GM18520 (cell line): ENCODE measurements at regions not wholly inside any gene's neighbourhood (a gene's known extent, or its start where the extent isn't known, plus 50 kb on each side); places are given as distances from the start of the nearest gene placed in this dataset.

Experiments used
- ATAC-seq: cut with Tn5 transposase; IDR thresholded peaks from one replicate; pipeline ENCODE4 v1.9.1; 2021; ENCODE audit not compliant: unreplicated experiment

GRCh38 chr10:107813451-107814162, 649.1 kb upstream of the SORCS1 start:
- ATAC-seq = no peak

- no peak for ATAC-seq
Measured at GRCh38 chr10:107809889-107810288, 645.4 kb upstream of the SORCS1 start.

DNA sequence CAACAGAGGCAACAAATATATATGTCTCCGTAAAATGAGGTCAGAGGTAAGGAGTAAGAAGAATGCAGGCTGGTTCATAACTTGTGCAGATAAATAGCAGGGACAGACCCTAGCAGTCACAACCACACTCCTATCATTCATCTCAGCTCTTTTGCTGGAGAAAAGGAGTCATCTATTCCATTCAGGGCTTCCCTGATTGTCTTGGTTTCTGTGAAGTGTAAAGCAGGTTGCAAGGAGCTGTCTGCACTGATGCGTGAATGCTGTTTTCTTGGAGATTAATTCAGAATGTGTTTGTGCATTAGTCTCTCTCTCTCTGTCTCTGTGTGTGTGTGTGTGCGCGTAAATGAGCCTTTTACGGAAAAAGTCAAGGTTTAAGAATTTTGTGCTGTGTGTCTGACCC, 643.3 kb upstream of the SORCS1 start:
- no peak for ATAC-seq

- ATAC-seq = no peak
Measured at GRCh38 chr10:107806026-107806425, 641.5 kb upstream of the SORCS1 start.

GRCh38 chr10:107803546-107803945, 639.0 kb upstream of the SORCS1 start:
- ATAC-seq = no peak

DNA sequence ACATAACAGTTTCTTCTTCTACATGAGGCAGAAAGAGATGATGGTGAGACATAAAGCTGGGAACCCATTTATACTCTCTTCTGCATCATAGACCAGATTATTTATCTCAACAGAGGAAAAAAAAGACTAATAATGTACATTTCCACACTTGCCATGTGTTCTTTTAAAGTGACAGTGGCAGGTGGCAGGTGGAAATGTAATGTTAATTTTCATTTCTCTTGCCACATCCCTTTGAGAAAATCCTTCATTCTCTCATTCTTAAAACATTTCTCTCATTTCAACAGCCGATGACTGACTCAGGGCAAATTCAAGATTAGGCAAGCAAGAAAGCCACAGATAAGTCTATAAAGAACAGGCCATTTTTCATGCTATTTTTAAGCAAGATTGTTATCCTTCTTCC, 635.6 kb upstream of the SORCS1 start:
- no peak for ATAC-seq

DNA sequence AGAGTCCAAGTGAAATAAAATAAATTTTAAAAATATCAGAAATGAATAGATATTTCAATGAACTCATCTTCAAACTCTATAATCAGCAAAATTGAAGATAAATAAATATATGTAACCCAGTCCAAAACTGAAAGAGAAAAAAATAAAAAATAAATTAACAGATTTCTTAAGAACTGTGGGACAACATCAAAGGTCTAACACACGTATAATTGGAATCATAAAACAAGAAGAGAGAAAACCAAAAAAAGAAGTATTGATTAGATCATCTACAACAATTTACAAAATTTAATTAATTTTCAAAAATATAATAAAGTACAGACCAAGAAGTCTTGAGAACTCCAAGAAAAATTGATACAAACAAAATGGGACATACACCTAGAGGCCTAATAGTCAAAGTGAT, 625.8 kb upstream of the SORCS1 start:
- ATAC-seq = no peak

DNA sequence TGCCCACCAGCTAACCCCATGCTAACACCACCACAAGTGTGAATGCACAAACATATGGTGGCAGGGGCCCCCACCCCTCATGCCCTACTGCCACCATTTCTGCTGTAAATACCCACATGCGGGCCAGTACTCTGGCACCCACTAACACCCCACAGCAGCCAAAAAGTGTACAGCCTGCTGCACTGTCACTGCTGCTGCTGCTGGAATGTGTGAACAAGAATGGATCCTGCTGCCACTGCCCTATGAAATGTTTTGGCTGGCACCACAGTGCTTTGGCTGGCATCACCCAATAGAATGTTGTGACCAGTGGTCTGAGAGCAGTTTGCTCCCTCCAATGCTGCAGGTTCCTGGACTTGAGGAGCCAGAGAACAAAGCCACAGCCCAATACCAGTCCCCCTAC, 606.6 kb upstream of the SORCS1 start:
- ATAC-seq = no peak

- ATAC-seq = no peak
Measured at GRCh38 chr10:107767185-107767584, 602.7 kb upstream of the SORCS1 start.

- ATAC-seq = no peak
Measured at GRCh38 chr10:107754814-107755213, 590.3 kb upstream of the SORCS1 start.

GRCh38 chr10:107749235-107749634, 584.7 kb upstream of the SORCS1 start:
- ATAC-seq = no peak

DNA sequence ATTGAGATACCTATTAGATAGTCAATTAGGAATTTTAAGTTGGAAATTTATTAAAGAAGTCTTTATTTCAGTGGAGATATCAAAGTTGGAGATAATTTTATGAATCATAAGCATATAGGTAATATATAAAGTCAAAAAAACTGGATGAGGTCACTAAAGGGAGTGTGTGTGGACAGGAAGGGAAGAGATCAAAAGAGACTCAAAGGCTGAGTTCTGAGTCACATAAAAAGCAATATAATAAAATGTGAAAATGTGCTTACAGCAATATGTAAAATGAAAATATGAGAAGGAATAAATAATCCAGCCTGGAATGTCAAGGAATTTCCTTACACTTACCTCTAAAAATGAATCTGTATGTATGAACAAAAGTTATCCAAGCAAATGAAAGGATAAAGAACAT, 583.3 kb upstream of the SORCS1 start:
- ATAC-seq = no peak

DNA sequence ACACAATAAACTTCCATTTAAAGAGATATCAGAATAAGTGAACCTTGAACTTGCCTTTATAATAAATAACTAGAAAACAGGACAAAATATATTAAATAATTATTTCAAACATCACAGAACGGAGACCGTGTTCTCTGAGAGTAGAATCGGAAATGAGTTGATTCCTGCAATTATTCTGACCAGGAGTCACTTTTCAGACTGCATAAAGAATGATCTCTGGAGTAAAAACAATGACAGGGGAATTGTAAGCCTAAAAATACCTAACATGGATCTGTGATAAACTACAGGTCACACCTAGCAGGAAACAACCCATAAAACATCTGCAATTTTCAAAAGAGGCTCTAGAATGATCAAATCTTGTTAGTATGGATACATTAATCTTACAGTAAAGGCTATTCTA, 577.5 kb upstream of the SORCS1 start:
- ATAC-seq = no peak

DNA sequence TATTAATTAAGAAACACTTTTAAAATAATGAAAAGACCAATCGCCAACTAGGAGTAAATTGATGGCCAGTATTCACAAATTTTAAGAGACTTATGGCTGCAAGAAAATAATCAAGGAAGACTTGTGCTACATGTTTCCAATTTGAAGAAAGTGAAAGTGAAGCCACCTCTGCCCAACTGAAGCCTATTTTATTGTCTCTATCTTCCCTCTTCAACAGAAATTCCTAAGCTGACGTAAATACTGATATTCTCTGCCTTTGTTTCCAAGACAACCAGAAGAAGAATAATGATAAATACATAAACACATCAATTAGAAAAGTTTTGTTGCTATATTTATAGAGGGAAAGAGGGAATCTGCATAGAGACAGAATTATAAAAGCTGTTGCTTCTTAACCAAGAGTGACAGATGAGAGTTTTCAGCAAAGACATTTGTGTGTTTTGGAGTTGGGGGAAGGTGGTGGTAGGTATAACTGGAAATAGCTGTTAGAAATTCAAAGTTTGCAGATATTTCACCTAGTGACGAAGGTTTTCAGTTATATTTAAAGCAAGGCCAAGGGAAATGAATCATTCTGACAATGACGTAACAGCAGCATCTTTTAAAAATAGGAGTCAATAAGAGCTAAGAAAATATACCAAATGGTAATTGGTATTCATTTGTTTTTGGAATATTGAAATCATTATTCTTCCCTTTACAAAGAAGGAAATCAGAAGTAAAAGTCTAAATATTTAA, 576.6 kb upstream of the SORCS1 start:
- no peak for ATAC-seq

GRCh38 chr10:107739951-107740350, 575.4 kb upstream of the SORCS1 start:
- no peak for ATAC-seq

DNA sequence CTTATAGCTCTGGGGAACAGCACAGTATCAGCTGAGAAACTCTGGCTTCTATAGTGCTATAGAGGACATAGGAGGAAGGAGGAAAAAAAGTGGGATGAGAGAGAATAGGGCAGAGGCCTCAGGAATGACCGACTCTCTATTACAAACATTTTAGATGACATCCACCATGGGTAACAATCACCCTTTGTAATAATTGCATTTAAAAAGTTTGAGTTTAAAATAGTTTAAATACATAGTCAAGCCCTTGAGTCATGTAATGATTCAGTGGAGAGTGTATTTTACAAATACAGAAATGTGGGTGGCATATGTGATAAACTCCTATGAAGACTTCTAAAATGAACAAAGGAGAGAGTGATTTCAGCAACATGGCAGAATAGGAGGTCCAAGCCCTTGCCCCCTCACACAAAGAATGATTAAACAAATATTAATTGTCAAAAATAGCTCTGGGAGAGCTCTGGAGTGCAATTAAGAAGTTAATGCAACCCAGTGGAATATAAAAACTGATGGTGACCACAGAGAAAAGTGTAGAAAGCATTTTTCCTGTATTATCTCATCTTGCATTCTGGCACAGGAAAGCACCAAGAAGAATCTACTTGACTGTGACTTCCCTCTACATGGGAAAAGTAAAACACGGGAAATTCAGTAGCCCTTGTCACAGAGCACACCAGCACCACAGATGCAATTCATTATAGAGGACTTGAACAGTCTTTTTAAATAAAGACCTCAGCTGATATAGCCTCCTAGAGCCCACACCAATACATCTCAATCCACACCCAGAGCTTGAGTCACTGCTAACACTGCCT, 569.0 kb upstream of the SORCS1 start:
- ATAC-seq = no peak

GRCh38 chr10:107732045-107732444, 567.5 kb upstream of the SORCS1 start:
- ATAC-seq = no peak

DNA sequence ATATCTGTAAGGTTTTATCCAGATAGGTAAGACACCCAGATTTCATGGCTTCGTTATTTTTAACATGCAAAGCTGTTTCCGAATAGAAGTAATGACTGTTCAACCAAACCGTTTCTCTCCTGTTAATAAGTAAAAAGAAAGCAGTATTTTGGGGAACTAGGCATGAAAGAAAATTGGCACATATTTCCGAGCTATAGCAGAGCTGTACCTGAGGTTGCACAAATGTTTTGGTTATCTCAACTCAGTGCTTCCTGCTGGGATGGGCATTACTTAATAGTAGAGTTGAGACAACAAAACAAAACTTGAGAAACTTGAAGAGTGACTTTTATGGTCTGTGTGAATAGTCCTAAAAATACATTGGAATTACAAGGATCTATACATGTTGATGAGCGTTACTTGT, 564.3 kb upstream of the SORCS1 start:
- no peak for ATAC-seq

GRCh38 chr10:107727767-107728317, 563.3 kb upstream of the SORCS1 start:
- ATAC-seq = no peak

- no peak for ATAC-seq
Measured at GRCh38 chr10:107718864-107719263, 554.4 kb upstream of the SORCS1 start.

DNA sequence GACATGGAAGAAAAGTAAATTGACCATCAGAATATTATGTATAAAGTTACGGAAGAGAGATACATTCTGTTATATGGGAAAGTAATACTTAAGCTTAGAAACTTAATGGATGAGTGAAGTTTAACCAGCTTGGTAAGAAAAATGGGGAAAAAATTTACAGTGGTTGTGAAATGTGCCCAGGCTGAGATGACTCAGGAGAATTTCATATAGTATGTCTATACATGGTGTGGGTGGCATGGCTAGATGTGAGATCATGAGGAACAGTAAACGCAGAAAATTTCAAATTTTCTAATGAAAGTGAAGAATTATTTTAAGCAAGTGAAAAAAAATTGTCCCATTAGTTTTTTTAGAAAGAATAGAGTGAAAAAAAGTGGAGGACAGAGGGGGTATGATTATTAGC, 552.5 kb upstream of the SORCS1 start:
- no peak for ATAC-seq

DNA sequence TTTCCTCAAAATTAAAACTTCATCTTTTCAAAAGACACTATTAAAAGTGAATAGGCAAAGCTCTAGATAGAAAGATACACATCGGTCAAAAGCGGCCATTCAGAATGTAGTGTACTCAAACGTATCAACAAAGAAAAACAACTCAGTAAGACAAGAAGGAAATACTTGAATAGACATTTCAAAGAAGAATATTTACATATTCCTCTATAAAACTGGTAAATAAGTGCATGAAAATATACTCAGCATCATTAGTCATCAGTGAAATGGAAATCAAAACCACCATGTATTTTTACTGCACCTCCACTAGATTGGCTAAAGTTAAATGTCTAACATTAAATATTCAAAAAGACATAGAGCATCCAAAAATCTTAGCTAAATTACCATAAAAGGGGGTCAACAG, 551.1 kb upstream of the SORCS1 start:
- no peak for ATAC-seq
